H1 (cell line): ENCODE measurements at regions not wholly inside any gene's neighbourhood (a gene's known extent, or its start where the extent isn't known, plus 50 kb on each side); places are given as distances from the start of the nearest gene placed in this dataset.

Experiments
- HDAC6 ChIP-seq: IDR thresholded peaks from one replicate; pipeline ENCODE4 v1.7.1; 2012; ENCODE audit warnings: low read depth, mild to moderate bottlenecking, inconsistent platforms, low read length, moderate library complexity
- JUN ChIP-seq: IDR thresholded peaks from 2 replicates; pipeline ENCODE4 v1.6.1; 2011; ENCODE audit warnings: low read depth, mild to moderate bottlenecking, improper control_type of control experiment, low read length
- SIN3A ChIP-seq, 2 experiments: IDR thresholded peaks in 1 of 2; conservative IDR thresholded peaks in 1 of 2; 2 replicates each; pipeline ENCODE4 v1.6.1; 2011 to 2012; ENCODE audit warnings: low read length in 2 of 2, improper control_type of control experiment in 1 of 2, low read depth in 1 of 2, mild to moderate bottlenecking in 1 of 2
- SP2 ChIP-seq: IDR thresholded peaks from 2 replicates; pipeline ENCODE4 v1.6.1; 2012; ENCODE audit warnings: mild to moderate bottlenecking, low read length, inconsistent platforms
- SUZ12 ChIP-seq: fragments of 200-600 bp; sonication (generic); IDR thresholded peaks from 2 replicates; pipeline ENCODE4 v1.6.1; 2012; ENCODE audit warnings: mild to moderate bottlenecking, inconsistent platforms, low read length, moderate library complexity, mixed read lengths

DNA sequence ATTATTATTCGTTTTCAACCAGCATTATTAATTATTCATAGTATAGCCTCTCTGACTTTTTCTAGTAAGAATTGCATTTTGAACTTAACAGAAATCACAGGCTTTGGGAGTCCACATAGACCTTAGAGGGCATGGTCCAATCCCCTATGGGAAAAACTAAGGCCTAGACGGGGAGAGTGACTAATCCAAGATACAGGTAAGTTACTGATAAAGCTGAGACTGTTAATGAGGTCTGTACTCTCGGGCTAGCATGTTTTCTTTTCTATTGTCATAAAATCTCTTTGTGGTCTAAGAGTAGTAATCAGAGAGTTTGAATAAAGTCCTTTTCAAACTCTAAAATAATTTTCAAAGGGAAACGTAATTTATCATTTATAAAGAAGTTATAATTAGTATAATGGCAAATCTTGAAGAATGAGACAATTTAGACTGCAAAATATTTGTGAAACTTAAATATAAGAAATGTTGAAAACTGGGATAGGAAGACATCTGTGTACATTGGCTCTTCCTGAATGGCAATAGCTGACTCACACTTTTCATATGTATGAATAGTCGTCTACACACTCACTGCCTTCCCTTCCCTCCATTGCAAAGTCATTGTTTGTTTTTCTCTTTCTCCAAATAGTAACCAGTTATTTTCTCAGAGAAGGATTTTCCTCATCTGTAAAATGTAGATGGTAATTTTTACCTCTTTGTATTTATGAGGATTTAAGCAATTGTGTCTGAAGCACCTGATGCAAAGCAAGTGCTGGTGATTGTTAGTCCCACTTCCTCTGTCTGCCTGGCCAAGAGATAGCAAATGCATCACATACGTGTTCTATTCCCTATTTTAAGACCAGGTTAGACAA is 207.9 kb upstream of the CD180 start (continued):
- no peak for TF ChIP-seq SUZ12
- TF ChIP-seq SIN3A (conservative IDR thresholded peaks at IDR 0.05 in 1 of 2, IDR thresholded peaks at IDR 0.05 in 1 of 2; ENCODE audit: low read depth in 1 of 2, low read length in 2 of 2) = no peak
- TF ChIP-seq SP2 = no peak
- no peak for TF ChIP-seq HDAC6
- TF ChIP-seq JUN = no peak
- TF ChIP-seq, all 59 proteins: peak for 0
